SK-N-SH (cell line): ENCODE measurements at regions not wholly inside any gene's neighbourhood (a gene's known extent, or its start where the extent isn't known, plus 50 kb on each side); places are given as distances from the start of the nearest gene placed in this dataset.

Source experiments
- CTCF ChIA-PET: fragments of 300-600, 350-600 bp; formaldehyde crosslinking; extraction: SDS; loops from one replicate; lab custom pipeline; 2021; lab: Yijun Ruan, JAX
- POLR2A ChIA-PET: fragments of 350-600 bp; sonication (Branson Sonifier 250); formaldehyde crosslinking; extraction: SDS; loops from one replicate; lab custom pipeline; 2020; ENCODE audit warnings: antibody characterized with exemption, inconsistent platforms; lab: Yijun Ruan, JAX
- DNase-seq: peaks from one replicate; pipeline ENCODE4 v3.0.0; 2012
- H2AFZ ChIP-seq: fragments of 200-600 bp; sonication (generic); 2 replicates; pipeline ENCODE4 v1.8.1; 2016; ENCODE audit warnings: antibody characterized with exemption, mild to moderate bottlenecking, low read depth
- H3F3A ChIP-seq: fragments of 200-600 bp; sonication (generic); replicated peaks from 2 replicates; pipeline ENCODE3; 2016; ENCODE audit warnings: antibody characterized with exemption, mild to moderate bottlenecking; ENCODE audit not compliant: insufficient read depth
- H3K27ac ChIP-seq, 2 experiments: fragments of 200-500 bp in 1 of 2; fragments of 200-600 bp in 1 of 2; sonication (Bioruptor generic) in 1 of 2; sonication (generic), shearing (Covaris generic) in 1 of 2; 2 replicates each; pipeline versions ENCODE4 v1.5.1 to v1.6.1; 2014 to 2016; ENCODE audit warnings: low read depth in 2 of 2, inconsistent platforms in 1 of 2, low read length in 1 of 2, mild to moderate bottlenecking in 1 of 2, mixed read lengths in 1 of 2
- H3K27me3 ChIP-seq: fragments of 200-600 bp; sonication (generic), shearing (Covaris generic); 2 replicates; pipeline ENCODE4 v1.6.1; 2016; ENCODE audit warnings: mixed run types; ENCODE audit not compliant: insufficient read depth
- H3K36me3 ChIP-seq, 2 experiments: fragments of 200-500 bp in 1 of 2; fragments of 200-600 bp in 1 of 2; sonication (Bioruptor generic) in 1 of 2; sonication (generic) in 1 of 2; replicated peaks in 1 of 2; 2 replicates each; pipeline versions ENCODE3 to v1.5.1; 2014 to 2016; ENCODE audit warnings: low read length in 1 of 2, mild to moderate bottlenecking in 1 of 2; ENCODE audit not compliant: insufficient read depth in 2 of 2, control insufficient read depth in 1 of 2
- H3K4me1 ChIP-seq, 2 experiments: fragments of 200-500 bp in 1 of 2; fragments of 200-600 bp in 1 of 2; sonication (Bioruptor generic) in 1 of 2; sonication (generic), shearing (Covaris generic) in 1 of 2; 2 replicates each; pipeline versions ENCODE4 v1.5.1 to v1.6.1; 2014 to 2016; ENCODE audit warnings: low read depth in 1 of 2, low read length in 1 of 2, mixed run types in 1 of 2; ENCODE audit not compliant: insufficient read depth in 2 of 2, control insufficient read depth in 1 of 2
- H3K4me2 ChIP-seq: fragments of 200-600 bp; sonication (generic), shearing (Covaris generic); 2 replicates; pipeline ENCODE4 v1.6.1; 2017; ENCODE audit warnings: mixed run types
- H3K4me3 ChIP-seq, 2 experiments: fragments of 200-500 bp in 1 of 2; fragments of 200-600 bp in 1 of 2; sonication (Bioruptor generic) in 1 of 2; sonication (generic), shearing (Covaris generic) in 1 of 2; 2 replicates each; pipeline versions ENCODE4 v1.5.1 to v1.8.1; 2014 to 2016; ENCODE audit warnings: low read depth in 2 of 2, inconsistent platforms in 1 of 2, low read length in 1 of 2, mild to moderate bottlenecking in 1 of 2, mixed read lengths in 1 of 2, moderate library complexity in 1 of 2
- H3K79me2 ChIP-seq: fragments of 200-600 bp; sonication (generic); 2 replicates; pipeline ENCODE4 v1.8.1; 2017; ENCODE audit warnings: mild to moderate bottlenecking; ENCODE audit not compliant: insufficient read depth
- H3K9ac ChIP-seq: fragments of 200-600 bp; sonication (generic); 2 replicates; pipeline ENCODE4 v1.6.1; 2017; ENCODE audit warnings: mixed run types
- H3K9me2 ChIP-seq: fragments of 200-600 bp; sonication (generic); 2 replicates; pipeline ENCODE4 v1.6.1; 2017; ENCODE audit warnings: mixed run types
- H3K9me3 ChIP-seq: fragments of 200-600 bp; sonication (generic); 2 replicates; pipeline ENCODE4 v1.6.1; 2017; ENCODE audit warnings: mixed run types, mild to moderate bottlenecking, moderate library complexity
- H4K20me1 ChIP-seq: fragments of 200-600 bp; sonication (generic); 2 replicates; pipeline ENCODE4 v1.6.1; 2017; ENCODE audit warnings: mild to moderate bottlenecking, mixed run types; ENCODE audit not compliant: insufficient read depth
- ELF1 ChIP-seq: IDR thresholded peaks from 2 replicates; pipeline ENCODE4 v1.4.0; 2012
- EZH2phosphoT487 ChIP-seq: fragments of 200-600 bp; sonication (generic); IDR thresholded peaks from 2 replicates; pipeline ENCODE4 v1.6.1; 2017; ENCODE audit warnings: low read depth, mixed run types, mild to moderate bottlenecking, antibody characterized with exemption, moderate library complexity, borderline replicate concordance
- FOSL2 ChIP-seq: IDR thresholded peaks from 2 replicates; pipeline ENCODE4 v1.4.0; 2012; ENCODE audit warnings: low read depth, mild to moderate bottlenecking, moderate library complexity, borderline replicate concordance
- FOXM1 ChIP-seq: IDR thresholded peaks from 2 replicates; pipeline ENCODE4 v1.4.0; 2012; ENCODE audit warnings: low read depth, mild to moderate bottlenecking
- GABPA ChIP-seq: IDR thresholded peaks from 2 replicates; pipeline ENCODE4 v1.4.0; 2012; ENCODE audit warnings: low read depth, mild to moderate bottlenecking
- GATA2 ChIP-seq: sonication (generic); formaldehyde crosslinking; IDR thresholded peaks from 2 replicates; pipeline ENCODE4 v1.5.0; 2020; ENCODE audit warnings: mild to moderate bottlenecking, missing genetic modification reagents
- JUND ChIP-seq: IDR thresholded peaks from 2 replicates; pipeline ENCODE4 v1.4.0; 2012
- MXI1 ChIP-seq: IDR thresholded peaks from 2 replicates; pipeline ENCODE4 v1.6.1; 2012; ENCODE audit warnings: mild to moderate bottlenecking, low read depth, low read length, improper control_type of control experiment
- POLR2AphosphoS5 ChIP-seq: IDR thresholded peaks from 2 replicates; pipeline ENCODE4 v1.6.1; 2012; ENCODE audit warnings: low read depth, low read length
- RCOR1 ChIP-seq: fragments of 150-350 bp; IDR thresholded peaks from 2 replicates; pipeline ENCODE4 v1.6.1; 2017; ENCODE audit warnings: antibody characterized with exemption, low read length
- RFX5 ChIP-seq: IDR thresholded peaks from 2 replicates; pipeline ENCODE4 v1.6.1; 2012; ENCODE audit warnings: mild to moderate bottlenecking, improper control_type of control experiment, low read length
- TAF1 ChIP-seq: IDR thresholded peaks from 2 replicates; pipeline ENCODE4 v1.6.1; 2012; ENCODE audit warnings: low read depth, mild to moderate bottlenecking, low read length, moderate library complexity, borderline replicate concordance
- TCF12 ChIP-seq: IDR thresholded peaks from 2 replicates; pipeline ENCODE4 v1.4.0; 2012
- WGBS: methylation state at CpG from one replicate; pipeline ENCODE4 v1.1.6; 2017; ENCODE audit warnings: low lambda C conversion rate; 5-methylcytosine and 5-hydroxymethylcytosine counted together
- TF ChIP-seq, protein P1 (sequence below): IDR thresholded peaks from 2 replicates; pipeline ENCODE4 v1.6.1; 2012; ENCODE audit warnings: mild to moderate bottlenecking, low read depth, low read length, moderate library complexity
- TF ChIP-seq, protein P2 (sequence below): fragments of 150-350 bp; IDR thresholded peaks from 2 replicates; pipeline ENCODE4 v1.6.1; 2016; ENCODE audit warnings: mild to moderate bottlenecking, low read depth, low read length
- TF ChIP-seq, protein P3 (sequence below): IDR thresholded peaks from 2 replicates; pipeline ENCODE4 v1.4.0; 2012; ENCODE audit warnings: low read depth

DNA sequence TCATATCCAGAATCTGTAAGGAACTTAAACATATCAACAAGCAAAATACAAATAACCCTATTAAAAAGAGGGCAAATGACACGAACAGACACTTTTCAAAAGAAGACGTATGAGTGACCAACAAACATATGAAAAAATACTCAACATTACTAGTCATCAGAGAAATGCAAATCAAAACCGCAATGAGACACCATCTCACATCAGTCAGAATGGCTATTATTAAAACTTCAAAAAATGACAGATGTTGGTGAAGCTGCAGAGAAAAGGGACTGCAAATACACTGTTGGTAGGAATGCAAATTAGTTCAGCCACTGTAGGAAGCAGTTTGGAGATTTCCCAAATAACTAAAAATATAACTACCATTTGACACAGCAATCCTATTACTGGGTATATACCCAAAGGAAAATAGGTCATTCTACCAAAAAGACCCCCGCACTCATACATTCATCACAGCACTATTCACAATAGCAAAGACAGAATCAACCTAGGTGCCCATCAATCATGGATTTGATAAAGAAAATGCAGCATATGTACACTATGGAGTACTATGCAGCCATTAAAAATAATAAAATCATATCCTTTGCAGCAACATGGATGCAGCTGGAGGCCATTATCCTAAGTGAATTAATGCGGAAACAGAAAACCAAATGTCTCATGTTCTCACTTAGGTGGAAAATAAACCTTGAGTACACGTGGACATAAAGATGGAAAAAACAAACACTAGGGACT, 230.1 kb upstream of the RAB4A start:
- ChIA-PET POLR2A (no interaction called here), CTCF (interaction anchor here (0.6 kb wide), 1 partner anchor 206 kb away, joined by 4 read pairs; no protein-coding TSS in a partner anchor)
- Histone ChIP-seq H3K4me1 (no peaks in the 10 kb centered on the region), H2AFZ (no peak overlapping the region), H3K36me3 (no peaks in the 10 kb centered on the region), H3K9me2 (no peaks in the 10 kb centered on the region), H3K4me2 (no peak overlapping the region), H3K4me3 (no peak overlapping the region), H3K27ac (no peak overlapping the region), H3K27me3 (peaks cover 3% of the 10 kb centered on the region; the same call in 1 of the 2 replicates), H3K79me2 (no peaks in the 10 kb centered on the region), H3K9ac (no peak overlapping the region), H3K9me3 (no peaks in the 10 kb centered on the region), H3F3A (no peaks in the 10 kb centered on the region), H4K20me1 (no peaks in the 10 kb centered on the region)
- no peak for DNase-seq
- WGBS, result 73% methylated on average over 6 of the region's 6 CpGs
- TF ChIP-seq GABPA, result no peak
- TF ChIP-seq, protein P1, sequence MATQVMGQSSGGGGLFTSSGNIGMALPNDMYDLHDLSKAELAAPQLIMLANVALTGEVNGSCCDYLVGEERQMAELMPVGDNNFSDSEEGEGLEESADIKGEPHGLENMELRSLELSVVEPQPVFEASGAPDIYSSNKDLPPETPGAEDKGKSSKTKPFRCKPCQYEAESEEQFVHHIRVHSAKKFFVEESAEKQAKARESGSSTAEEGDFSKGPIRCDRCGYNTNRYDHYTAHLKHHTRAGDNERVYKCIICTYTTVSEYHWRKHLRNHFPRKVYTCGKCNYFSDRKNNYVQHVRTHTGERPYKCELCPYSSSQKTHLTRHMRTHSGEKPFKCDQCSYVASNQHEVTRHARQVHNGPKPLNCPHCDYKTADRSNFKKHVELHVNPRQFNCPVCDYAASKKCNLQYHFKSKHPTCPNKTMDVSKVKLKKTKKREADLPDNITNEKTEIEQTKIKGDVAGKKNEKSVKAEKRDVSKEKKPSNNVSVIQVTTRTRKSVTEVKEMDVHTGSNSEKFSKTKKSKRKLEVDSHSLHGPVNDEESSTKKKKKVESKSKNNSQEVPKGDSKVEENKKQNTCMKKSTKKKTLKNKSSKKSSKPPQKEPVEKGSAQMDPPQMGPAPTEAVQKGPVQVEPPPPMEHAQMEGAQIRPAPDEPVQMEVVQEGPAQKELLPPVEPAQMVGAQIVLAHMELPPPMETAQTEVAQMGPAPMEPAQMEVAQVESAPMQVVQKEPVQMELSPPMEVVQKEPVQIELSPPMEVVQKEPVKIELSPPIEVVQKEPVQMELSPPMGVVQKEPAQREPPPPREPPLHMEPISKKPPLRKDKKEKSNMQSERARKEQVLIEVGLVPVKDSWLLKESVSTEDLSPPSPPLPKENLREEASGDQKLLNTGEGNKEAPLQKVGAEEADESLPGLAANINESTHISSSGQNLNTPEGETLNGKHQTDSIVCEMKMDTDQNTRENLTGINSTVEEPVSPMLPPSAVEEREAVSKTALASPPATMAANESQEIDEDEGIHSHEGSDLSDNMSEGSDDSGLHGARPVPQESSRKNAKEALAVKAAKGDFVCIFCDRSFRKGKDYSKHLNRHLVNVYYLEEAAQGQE, result no peak
- TF ChIP-seq, protein P2, sequence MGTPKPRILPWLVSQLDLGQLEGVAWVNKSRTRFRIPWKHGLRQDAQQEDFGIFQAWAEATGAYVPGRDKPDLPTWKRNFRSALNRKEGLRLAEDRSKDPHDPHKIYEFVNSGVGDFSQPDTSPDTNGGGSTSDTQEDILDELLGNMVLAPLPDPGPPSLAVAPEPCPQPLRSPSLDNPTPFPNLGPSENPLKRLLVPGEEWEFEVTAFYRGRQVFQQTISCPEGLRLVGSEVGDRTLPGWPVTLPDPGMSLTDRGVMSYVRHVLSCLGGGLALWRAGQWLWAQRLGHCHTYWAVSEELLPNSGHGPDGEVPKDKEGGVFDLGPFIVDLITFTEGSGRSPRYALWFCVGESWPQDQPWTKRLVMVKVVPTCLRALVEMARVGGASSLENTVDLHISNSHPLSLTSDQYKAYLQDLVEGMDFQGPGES, result no peak
- no peak for TF ChIP-seq FOSL2
- TF ChIP-seq RCOR1, result no peak
- no peak for TF ChIP-seq FOXM1
- TF ChIP-seq RFX5, result no peak
- no peak for TF ChIP-seq POLR2AphosphoS5

DNA sequence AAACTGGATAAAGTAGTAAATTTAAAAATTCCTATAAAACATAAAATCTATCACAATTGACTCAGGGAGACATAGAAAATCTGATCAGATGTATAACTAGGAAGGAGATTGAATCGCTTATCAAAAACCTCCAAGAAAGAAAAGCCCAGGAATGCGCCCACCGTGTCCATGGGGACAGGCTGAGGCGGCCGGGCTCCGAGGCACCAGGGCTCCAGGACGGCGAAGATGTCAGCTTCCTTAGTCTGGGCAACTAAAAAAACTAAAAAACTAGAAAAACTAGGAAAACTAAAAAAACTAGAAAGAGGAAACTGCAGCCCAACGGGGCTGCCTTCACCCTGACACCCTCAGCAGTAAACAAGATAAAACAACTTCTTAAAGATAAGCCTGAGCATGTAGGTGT, 229.0 kb upstream of the RAB4A start:
- no peaks in the 10 kb centered on the region for H3K36me3 ChIP-seq
- ChIA-PET POLR2A (no interaction called here), CTCF (no interaction called here)
- H2AFZ ChIP-seq, result no peak overlapping the region
- DNase-seq, result no peak
- H3K27ac ChIP-seq, result no peak overlapping the region
- H3K27me3 ChIP-seq, result peaks cover 8% of the 10 kb centered on the region; the same call in 1 of the 2 replicates
- no peak overlapping the region for H3K9ac ChIP-seq
- 81% methylated on average over 9 of the region's 9 CpGs for WGBS
- no peaks in the 10 kb centered on the region for H4K20me1 ChIP-seq
- no peaks in the 10 kb centered on the region for H3F3A ChIP-seq
- no peak overlapping the region for H3K4me3 ChIP-seq
- no peaks in the 10 kb centered on the region for H3K9me3 ChIP-seq
- no peak overlapping the region for H3K4me2 ChIP-seq
- no peaks in the 10 kb centered on the region for H3K4me1 ChIP-seq
- H3K79me2 ChIP-seq, result no peaks in the 10 kb centered on the region
- no peak for TF ChIP-seq TCF12
- TF ChIP-seq, protein P3, sequence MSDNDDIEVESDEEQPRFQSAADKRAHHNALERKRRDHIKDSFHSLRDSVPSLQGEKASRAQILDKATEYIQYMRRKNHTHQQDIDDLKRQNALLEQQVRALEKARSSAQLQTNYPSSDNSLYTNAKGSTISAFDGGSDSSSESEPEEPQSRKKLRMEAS, result no peak
- TF ChIP-seq ELF1, result no peak
- TF ChIP-seq FOXM1, result no peak
- TF ChIP-seq JUND, result no peak
- TF ChIP-seq TAF1, result no peak
- TF ChIP-seq EZH2phosphoT487, result no peak
- no peak for TF ChIP-seq MXI1
- no peak for TF ChIP-seq GATA2
- no peaks in the 10 kb centered on the region for H3K9me2 ChIP-seq
